Stimulated activated naive B cell treated with anti-CD40 and anti-IgM and Interleukin-4, amounts not matched to agents 10 μg/mL and 1 μg/mL and 100 μg/mL, for 72 hours (primary cell): ENCODE measurements at regions not wholly inside any gene's neighbourhood (a gene's known extent, or its start where the extent isn't known, plus 50 kb on each side); places are given as distances from the start of the nearest gene placed in this dataset.

Source experiments
- ATAC-seq, 2 donors: fragments of 150-1000 bp; cut with Tn5 transposase; replicated peaks; 2 replicates each; pipeline ENCODE4 v1.10.0; 2021; ENCODE audit warnings: moderate library complexity in 1 of 2
- DNase-seq: peaks from one replicate; pipeline ENCODE4 v3.0.0; 2021
- H3K27ac Mint-ChIP-seq: one replicate; pipeline ENCODE4 v1.8.0; 2022; ENCODE audit warnings: mild to moderate bottlenecking, mixed read lengths
- H3K27me3 Mint-ChIP-seq, 2 donors: one replicate each; pipeline ENCODE4 v1.8.0; 2022; ENCODE audit warnings: mixed read lengths in 2 of 2
- H3K36me3 Mint-ChIP-seq, 2 donors: one replicate each; pipeline ENCODE4 v1.8.0; 2022; ENCODE audit warnings: mixed read lengths in 2 of 2, mild to moderate bottlenecking in 1 of 2
- H3K4me1 Mint-ChIP-seq, 2 donors: one replicate each; pipeline ENCODE4 v1.8.0; 2022; ENCODE audit warnings: mixed read lengths in 2 of 2, mild to moderate bottlenecking in 1 of 2
- H3K4me3 Mint-ChIP-seq, 2 donors: one replicate each; pipeline ENCODE4 v1.8.0; 2022; ENCODE audit warnings: mild to moderate bottlenecking in 2 of 2, mixed read lengths in 2 of 2, moderate library complexity in 1 of 2
- H3K9me3 Mint-ChIP-seq, 2 donors: one replicate each; pipeline ENCODE4 v1.8.0; 2022; ENCODE audit warnings: mixed read lengths in 2 of 2, mild to moderate bottlenecking in 1 of 2

- no peak overlapping the region for H3K4me3 Mint-ChIP-seq
- DNase-seq: no peak
- no peaks in the 10 kb centered on the region for H3K27me3 Mint-ChIP-seq
- no peak overlapping the region for H3K27ac Mint-ChIP-seq
- no peaks in the 10 kb centered on the region for H3K4me1 Mint-ChIP-seq
- H3K9me3 Mint-ChIP-seq: no peaks in the 10 kb centered on the region
- no peak for ATAC-seq
- no peaks in the 10 kb centered on the region for H3K36me3 Mint-ChIP-seq
Observed at GRCh38 chr4:84401701-84402306, 97.3 kb downstream of the NKX6-1 start.

GRCh38 chr4:84394386-84394785 is 104.7 kb downstream of the NKX6-1 start:
- ATAC-seq (no peak), DNase-seq (no peak)
- Mint-ChIP-seq H3K4me3 (no peak overlapping the region), H3K4me1 (no peaks in the 10 kb centered on the region), H3K36me3 (no peaks in the 10 kb centered on the region), H3K9me3 (peaks cover 3% of the 10 kb centered on the region in 2 donors), H3K27ac (no peak overlapping the region), H3K27me3 (no peaks in the 10 kb centered on the region)

- Mint-ChIP-seq H3K9me3 (peaks cover 3% of the 10 kb centered on the region in 2 donors), H3K27ac (no peak overlapping the region), H3K27me3 (no peaks in the 10 kb centered on the region), H3K4me3 (no peak overlapping the region), H3K4me1 (no peaks in the 10 kb centered on the region), H3K36me3 (no peaks in the 10 kb centered on the region)
- ATAC-seq: no peak
- no peak for DNase-seq
Observed at GRCh38 chr4:84392951-84393590, 106.0 kb downstream of the NKX6-1 start.

- no peak for DNase-seq
- H3K9me3 Mint-ChIP-seq: peaks cover 3% of the 10 kb centered on the region in 2 donors
- ATAC-seq: no peak
- H3K4me1 Mint-ChIP-seq: no peaks in the 10 kb centered on the region
- H3K36me3 Mint-ChIP-seq: no peaks in the 10 kb centered on the region
- H3K4me3 Mint-ChIP-seq: no peak overlapping the region
- no peaks in the 10 kb centered on the region for H3K27me3 Mint-ChIP-seq
- no peak overlapping the region for H3K27ac Mint-ChIP-seq
Observed at GRCh38 chr4:84389406-84389805, 109.7 kb downstream of the NKX6-1 start.

- no peak for DNase-seq
- no peak overlapping the region for H3K27ac Mint-ChIP-seq
- H3K36me3 Mint-ChIP-seq: no peaks in the 10 kb centered on the region
- no peak overlapping the region for H3K4me3 Mint-ChIP-seq
- H3K27me3 Mint-ChIP-seq: peaks cover 3 to 8% of the 10 kb centered on the region in 2 donors
- H3K4me1 Mint-ChIP-seq: no peaks in the 10 kb centered on the region
- ATAC-seq: no peak
- H3K9me3 Mint-ChIP-seq: peaks cover 3% of the 10 kb centered on the region in 2 donors
Observed at GRCh38 chr4:84385203-84385602, 113.9 kb downstream of the NKX6-1 start.

GRCh38 chr4:84384801-84385200 is 114.3 kb downstream of the NKX6-1 start:
- DNase-seq: no peak
- no peak for ATAC-seq
- Mint-ChIP-seq H3K27ac (no peak overlapping the region), H3K4me1 (no peaks in the 10 kb centered on the region), H3K36me3 (no peaks in the 10 kb centered on the region), H3K4me3 (no peak overlapping the region), H3K9me3 (peaks cover 3% of the 10 kb centered on the region in 2 donors), H3K27me3 (peaks cover 7 to 12% of the 10 kb centered on the region in 2 donors)

GRCh38 chr4:84381759-84382158 is 117.3 kb downstream of the NKX6-1 start:
- no peak overlapping the region for H3K27ac Mint-ChIP-seq
- no peak for ATAC-seq
- no peaks in the 10 kb centered on the region for H3K36me3 Mint-ChIP-seq
- no peak for DNase-seq
- H3K4me1 Mint-ChIP-seq: no peaks in the 10 kb centered on the region
- no peaks in the 10 kb centered on the region for H3K9me3 Mint-ChIP-seq
- peaks cover 12 to 14% of the 10 kb centered on the region in 2 donors for H3K27me3 Mint-ChIP-seq
- no peak overlapping the region for H3K4me3 Mint-ChIP-seq

- H3K36me3 Mint-ChIP-seq: no peaks in the 10 kb centered on the region
- DNase-seq: no peak
- ATAC-seq: no peak
- H3K4me3 Mint-ChIP-seq: no peak overlapping the region
- no peak overlapping the region for H3K27ac Mint-ChIP-seq
- no peaks in the 10 kb centered on the region for H3K9me3 Mint-ChIP-seq
- no peaks in the 10 kb centered on the region for H3K4me1 Mint-ChIP-seq
- H3K27me3 Mint-ChIP-seq: peaks cover 12 to 14% of the 10 kb centered on the region in 2 donors
Observed at GRCh38 chr4:84379917-84380641, 119.0 kb downstream of the NKX6-1 start.

GRCh38 chr4:84378983-84379382 is 120.1 kb downstream of the NKX6-1 start:
- H3K4me3 Mint-ChIP-seq: no peak overlapping the region
- ATAC-seq: no peak
- no peaks in the 10 kb centered on the region for H3K9me3 Mint-ChIP-seq
- no peak for DNase-seq
- H3K4me1 Mint-ChIP-seq: no peaks in the 10 kb centered on the region
- peaks cover 12 to 14% of the 10 kb centered on the region in 2 donors for H3K27me3 Mint-ChIP-seq
- no peaks in the 10 kb centered on the region for H3K36me3 Mint-ChIP-seq
- H3K27ac Mint-ChIP-seq: no peak overlapping the region

- no peak for DNase-seq
- no peaks in the 10 kb centered on the region for H3K9me3 Mint-ChIP-seq
- H3K27ac Mint-ChIP-seq: no peak overlapping the region
- no peak for ATAC-seq
- H3K4me3 Mint-ChIP-seq: no peak overlapping the region
- no peaks in the 10 kb centered on the region for H3K36me3 Mint-ChIP-seq
- peaks cover 12 to 14% of the 10 kb centered on the region in 2 donors for H3K27me3 Mint-ChIP-seq
- H3K4me1 Mint-ChIP-seq: no peaks in the 10 kb centered on the region
Observed at GRCh38 chr4:84378356-84378755, 120.7 kb downstream of the NKX6-1 start.

GRCh38 chr4:84366907-84367306 is 132.2 kb downstream of the NKX6-1 start:
- DNase-seq (no peak), ATAC-seq (no peak)
- Mint-ChIP-seq H3K4me3 (no peak overlapping the region), H3K36me3 (no peaks in the 10 kb centered on the region), H3K27me3 (no peaks in the 10 kb centered on the region), H3K9me3 (peaks cover 0 to 2% of the 10 kb centered on the region in 2 donors), H3K27ac (no peak overlapping the region), H3K4me1 (no peaks in the 10 kb centered on the region)

- H3K27me3 Mint-ChIP-seq: no peaks in the 10 kb centered on the region
- H3K4me3 Mint-ChIP-seq: no peak overlapping the region
- no peak overlapping the region for H3K27ac Mint-ChIP-seq
- DNase-seq: no peak
- no peaks in the 10 kb centered on the region for H3K36me3 Mint-ChIP-seq
- no peaks in the 10 kb centered on the region for H3K4me1 Mint-ChIP-seq
- peaks cover 3 to 6% of the 10 kb centered on the region in 2 donors for H3K9me3 Mint-ChIP-seq
- ATAC-seq: no peak
Observed at GRCh38 chr4:84366161-84366560, 132.9 kb downstream of the NKX6-1 start.

- no peak overlapping the region for H3K27ac Mint-ChIP-seq
- peaks cover 3 to 6% of the 10 kb centered on the region in 2 donors for H3K9me3 Mint-ChIP-seq
Observed at GRCh38 chr4:84362896-84363655, 136.0 kb downstream of the NKX6-1 start.

GRCh38 chr4:84342161-84342560 is 156.9 kb downstream of the NKX6-1 start:
- H3K4me3 Mint-ChIP-seq: no peak overlapping the region
- no peaks in the 10 kb centered on the region for H3K27me3 Mint-ChIP-seq
- ATAC-seq: no peak
- H3K27ac Mint-ChIP-seq: no peak overlapping the region
- peaks cover 11 to 15% of the 10 kb centered on the region in 2 donors for H3K9me3 Mint-ChIP-seq
- DNase-seq: no peak
- peaks cover 1 to 3% of the 10 kb centered on the region in 2 donors for H3K36me3 Mint-ChIP-seq
- no peaks in the 10 kb centered on the region for H3K4me1 Mint-ChIP-seq

More at GRCh38 chr4:84362896-84363655, 136.0 kb downstream of the NKX6-1 start:
- H3K4me1 Mint-ChIP-seq: no peaks in the 10 kb centered on the region
- no peak for DNase-seq
- H3K4me3 Mint-ChIP-seq: no peak overlapping the region
- no peaks in the 10 kb centered on the region for H3K27me3 Mint-ChIP-seq
- no peak for ATAC-seq
- no peaks in the 10 kb centered on the region for H3K36me3 Mint-ChIP-seq
